ENCODE measurements at regions not wholly inside any gene's neighbourhood (a gene's known extent, or its start where the extent isn't known, plus 50 kb on each side); places are given as distances from the start of the nearest gene placed in this dataset.

DNA sequence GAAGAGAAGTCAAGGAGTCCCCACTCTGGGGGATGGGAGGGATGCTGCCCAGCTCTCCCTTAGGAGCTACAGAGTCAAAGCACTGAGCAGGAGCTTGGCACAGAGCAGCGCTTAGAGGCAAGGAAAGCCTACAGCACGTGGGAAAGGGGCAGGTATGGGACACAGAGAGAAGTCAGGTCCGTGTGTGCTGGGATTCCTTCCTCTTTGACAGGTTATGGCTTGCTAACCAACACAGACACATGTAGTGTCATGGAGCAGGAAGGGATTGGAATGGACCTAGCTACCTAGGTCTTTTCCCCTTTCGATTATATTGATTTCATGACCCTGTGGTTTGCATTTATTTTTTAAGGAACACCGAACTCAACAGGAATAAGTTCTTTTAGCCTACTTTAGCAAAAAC is 208.5 kb upstream of the TUT7 start:
- TF ChIP-seq, protein P1, sequence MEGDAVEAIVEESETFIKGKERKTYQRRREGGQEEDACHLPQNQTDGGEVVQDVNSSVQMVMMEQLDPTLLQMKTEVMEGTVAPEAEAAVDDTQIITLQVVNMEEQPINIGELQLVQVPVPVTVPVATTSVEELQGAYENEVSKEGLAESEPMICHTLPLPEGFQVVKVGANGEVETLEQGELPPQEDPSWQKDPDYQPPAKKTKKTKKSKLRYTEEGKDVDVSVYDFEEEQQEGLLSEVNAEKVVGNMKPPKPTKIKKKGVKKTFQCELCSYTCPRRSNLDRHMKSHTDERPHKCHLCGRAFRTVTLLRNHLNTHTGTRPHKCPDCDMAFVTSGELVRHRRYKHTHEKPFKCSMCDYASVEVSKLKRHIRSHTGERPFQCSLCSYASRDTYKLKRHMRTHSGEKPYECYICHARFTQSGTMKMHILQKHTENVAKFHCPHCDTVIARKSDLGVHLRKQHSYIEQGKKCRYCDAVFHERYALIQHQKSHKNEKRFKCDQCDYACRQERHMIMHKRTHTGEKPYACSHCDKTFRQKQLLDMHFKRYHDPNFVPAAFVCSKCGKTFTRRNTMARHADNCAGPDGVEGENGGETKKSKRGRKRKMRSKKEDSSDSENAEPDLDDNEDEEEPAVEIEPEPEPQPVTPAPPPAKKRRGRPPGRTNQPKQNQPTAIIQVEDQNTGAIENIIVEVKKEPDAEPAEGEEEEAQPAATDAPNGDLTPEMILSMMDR (IDR thresholded peaks at IDR 0.05 in 8 of 11, conservative IDR thresholded peaks at IDR 0.05 in 3 of 11): no peak
- TF ChIP-seq POLR2A (IDR thresholded peaks at IDR 0.05) (no peak), POLR2AphosphoS5 (IDR thresholded peaks at IDR 0.05) (no peak)

All from spleen (tissue), 7 donors.